ENCODE measurements at regions not wholly inside any gene's neighbourhood (a gene's known extent, or its start where the extent isn't known, plus 50 kb on each side); places are given as distances from the start of the nearest gene placed in this dataset.

- TF ChIP-seq CTCF (IDR thresholded peaks at IDR 0.05 in 8 of 11, conservative IDR thresholded peaks at IDR 0.05 in 3 of 11) (no peak), POLR2AphosphoS5 (IDR thresholded peaks at IDR 0.05) (no peak)
Observed at GRCh38 chr10:44317856-44318255, 67.0 kb downstream of the CXCL12 start.
